GM18867 (cell line): ENCODE measurements at regions not wholly inside any gene's neighbourhood (a gene's known extent, or its start where the extent isn't known, plus 50 kb on each side); places are given as distances from the start of the nearest gene placed in this dataset.
A peak's percentile ranks its signal among the peaks of the same experiment; 100 is the strongest.
"Not testable (repeated sequence)": the region's sequence is repeated elsewhere in the genome, so short reads cannot be mapped to it uniquely, and the experiment has no call there.

Source experiments
- ATAC-seq: cut with Tn5 transposase; IDR thresholded peaks from one replicate; pipeline ENCODE4 v1.9.1; 2021; ENCODE audit warnings: mild to moderate bottlenecking, moderate library complexity; ENCODE audit not compliant: unreplicated experiment

- ATAC-seq, result no peak
Measured at GRCh38 chr1:214715126-214715525, 112.1 kb downstream of the CENPF start.

- no peak for ATAC-seq
Measured at GRCh38 chr1:214717351-214717750, 114.4 kb downstream of the CENPF start.

GRCh38 chr1:214718724-214719123 lies 115.7 kb downstream of the CENPF start:
- no peak for ATAC-seq

- ATAC-seq, result no peak
Measured at GRCh38 chr1:214719207-214719606, 116.2 kb downstream of the CENPF start.

- no peak for ATAC-seq
Measured at GRCh38 chr1:214720561-214720960, 117.6 kb downstream of the CENPF start.

- ATAC-seq, result no peak
Measured at GRCh38 chr1:214727274-214727673, 124.3 kb downstream of the CENPF start.

GRCh38 chr1:214739621-214740238 lies 136.7 kb downstream of the CENPF start:
- ATAC-seq, result no peak

- no peak for ATAC-seq
Measured at GRCh38 chr1:214740471-214740870, 137.5 kb downstream of the CENPF start.

GRCh38 chr1:214747050-214747635 lies 144.1 kb downstream of the CENPF start:
- no peak for ATAC-seq

GRCh38 chr1:214753236-214753852 lies 150.3 kb downstream of the CENPF start:
- ATAC-seq, result no peak

- no peak for ATAC-seq
Measured at GRCh38 chr1:214761030-214761429, 158.0 kb downstream of the CENPF start.

GRCh38 chr1:214762902-214763301 lies 159.9 kb downstream of the CENPF start:
- no peak for ATAC-seq

GRCh38 chr1:214764502-214764901 lies 161.5 kb downstream of the CENPF start:
- ATAC-seq, result no peak

GRCh38 chr1:214767221-214767620 lies 164.2 kb downstream of the CENPF start:
- ATAC-seq, result no peak

- ATAC-seq, result not testable (repeated sequence)
Measured at GRCh38 chr1:214769666-214770065, 166.7 kb downstream of the CENPF start.

- ATAC-seq, result no peak
Measured at GRCh38 chr1:214777364-214777763, 174.4 kb downstream of the CENPF start.

- ATAC-seq, result no peak
Measured at GRCh38 chr1:214791961-214792360, 189.0 kb downstream of the CENPF start.

GRCh38 chr1:214792527-214793186 lies 189.7 kb downstream of the CENPF start:
- ATAC-seq, result no peak

- no peak for ATAC-seq
Measured at GRCh38 chr1:214793708-214794107, 190.7 kb downstream of the CENPF start.

GRCh38 chr1:214801191-214801590 lies 198.2 kb downstream of the CENPF start:
- no peak for ATAC-seq

- ATAC-seq, result peak; percentile 80
Measured at GRCh38 chr1:214808845-214809460, 206.0 kb downstream of the CENPF start.
